ENCODE measurements at regions not wholly inside any gene's neighbourhood (a gene's known extent, or its start where the extent isn't known, plus 50 kb on each side); places are given as distances from the start of the nearest gene placed in this dataset.

- TF ChIP-seq, protein P1, sequence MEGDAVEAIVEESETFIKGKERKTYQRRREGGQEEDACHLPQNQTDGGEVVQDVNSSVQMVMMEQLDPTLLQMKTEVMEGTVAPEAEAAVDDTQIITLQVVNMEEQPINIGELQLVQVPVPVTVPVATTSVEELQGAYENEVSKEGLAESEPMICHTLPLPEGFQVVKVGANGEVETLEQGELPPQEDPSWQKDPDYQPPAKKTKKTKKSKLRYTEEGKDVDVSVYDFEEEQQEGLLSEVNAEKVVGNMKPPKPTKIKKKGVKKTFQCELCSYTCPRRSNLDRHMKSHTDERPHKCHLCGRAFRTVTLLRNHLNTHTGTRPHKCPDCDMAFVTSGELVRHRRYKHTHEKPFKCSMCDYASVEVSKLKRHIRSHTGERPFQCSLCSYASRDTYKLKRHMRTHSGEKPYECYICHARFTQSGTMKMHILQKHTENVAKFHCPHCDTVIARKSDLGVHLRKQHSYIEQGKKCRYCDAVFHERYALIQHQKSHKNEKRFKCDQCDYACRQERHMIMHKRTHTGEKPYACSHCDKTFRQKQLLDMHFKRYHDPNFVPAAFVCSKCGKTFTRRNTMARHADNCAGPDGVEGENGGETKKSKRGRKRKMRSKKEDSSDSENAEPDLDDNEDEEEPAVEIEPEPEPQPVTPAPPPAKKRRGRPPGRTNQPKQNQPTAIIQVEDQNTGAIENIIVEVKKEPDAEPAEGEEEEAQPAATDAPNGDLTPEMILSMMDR (IDR thresholded peaks at IDR 0.05): no peak
- TF ChIP-seq POLR2A (IDR thresholded peaks at IDR 0.05): no peak
Measured at GRCh38 chr15:98570119-98570518, 78.2 kb upstream of the IGF1R start.
